Stimulated activated CD4-positive, alpha-beta T cell treated with anti-CD3 and anti-CD28 coated beads, Interleukin-12 subunit alpha, Interleukin-12 subunit beta, amount 100 ng/mL, for 24 hours (primary cell): ENCODE measurements at regions not wholly inside any gene's neighbourhood (a gene's known extent, or its start where the extent isn't known, plus 50 kb on each side); places are given as distances from the start of the nearest gene placed in this dataset.
"Not testable (repeated sequence)": the region's sequence is repeated elsewhere in the genome, so short reads cannot be mapped to it uniquely, and the experiment has no call there.

ENCODE experiments used
- DNase-seq, 2 experiments: peaks; one replicate each; pipeline ENCODE4 v3.0.0-alpha.2; 2020; ENCODE audit warnings: low read depth in 2 of 2

- no peak for DNase-seq
Measured at GRCh38 chr10:78644550-78644949, 424.2 kb upstream of the ZMIZ1 start.

DNA sequence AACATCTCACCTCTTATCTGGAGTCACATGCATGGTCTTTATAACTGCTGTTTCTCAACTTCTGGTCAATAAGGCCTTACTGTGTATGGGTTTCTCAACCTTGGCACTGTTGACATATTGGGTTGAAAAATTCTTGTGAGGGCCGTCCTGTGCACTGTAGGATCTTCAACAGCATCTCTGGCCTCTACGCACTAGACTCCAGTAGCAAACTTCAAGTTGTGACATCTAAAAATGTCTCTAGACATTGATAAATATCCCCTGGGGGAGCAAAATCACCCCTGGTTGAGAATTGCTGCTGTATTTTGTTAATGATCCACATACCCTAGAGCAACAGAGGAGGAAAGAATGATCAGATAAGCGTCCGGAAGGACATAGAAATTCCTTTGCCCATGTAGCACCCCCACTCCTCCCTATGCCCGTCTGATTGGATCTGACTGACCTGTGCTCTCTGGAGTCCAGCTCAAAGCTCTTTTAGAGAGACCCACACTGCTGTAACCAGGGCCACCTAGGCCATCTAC lies 423.5 kb upstream of the ZMIZ1 start:
- DNase-seq: no peak

DNA sequence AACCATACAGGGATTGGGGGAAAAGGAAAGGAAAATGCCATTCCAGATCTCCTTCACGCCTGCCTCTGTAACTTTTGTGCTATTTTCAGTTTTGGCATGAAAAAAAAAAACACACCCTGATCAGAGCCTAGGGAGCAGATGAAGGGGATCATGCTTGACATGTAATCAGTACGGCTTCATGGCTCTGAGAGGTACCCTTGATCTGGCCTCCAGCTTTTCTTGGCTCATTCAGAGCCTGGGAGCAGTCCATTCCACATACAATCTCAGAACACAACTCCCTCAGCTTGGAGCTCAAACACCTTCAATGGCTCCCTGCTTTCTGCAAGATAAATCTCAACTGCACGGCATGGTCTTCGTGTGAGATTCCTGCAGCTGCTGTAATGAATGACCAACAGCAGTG lies 422.8 kb upstream of the ZMIZ1 start:
- no peak for DNase-seq

DNA sequence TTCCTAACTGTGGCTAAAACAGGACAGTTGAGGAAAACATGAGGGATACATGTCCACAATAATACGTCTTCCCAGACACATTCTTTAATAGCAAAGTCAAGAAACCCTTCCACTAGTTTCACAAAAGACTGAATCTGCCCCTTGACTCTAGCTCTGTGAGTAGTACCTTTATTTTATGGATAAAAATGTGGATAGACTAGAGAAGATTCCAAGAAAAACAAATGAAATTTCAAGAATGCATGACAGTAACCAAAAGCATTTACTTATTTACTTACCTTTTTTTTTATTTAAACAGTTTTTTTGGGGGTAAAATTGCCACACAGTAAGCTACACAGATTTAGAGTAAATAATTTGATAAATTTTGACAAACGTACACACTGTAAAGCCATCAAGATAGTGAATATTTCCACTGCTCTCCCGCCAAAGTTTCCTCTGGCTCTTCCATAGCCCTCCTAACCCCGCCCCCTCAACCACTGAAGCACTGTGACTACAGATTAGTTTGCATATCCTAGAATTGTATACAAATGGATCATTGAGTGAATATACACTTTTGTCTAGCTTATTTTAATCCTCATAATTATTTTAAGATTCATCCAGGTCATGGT lies 420.4 kb upstream of the ZMIZ1 start:
- no peak for DNase-seq

GRCh38 chr10:78649429-78649828 lies 419.3 kb upstream of the ZMIZ1 start:
- no peak for DNase-seq

GRCh38 chr10:78650122-78650521 lies 418.6 kb upstream of the ZMIZ1 start:
- no peak for DNase-seq

DNA sequence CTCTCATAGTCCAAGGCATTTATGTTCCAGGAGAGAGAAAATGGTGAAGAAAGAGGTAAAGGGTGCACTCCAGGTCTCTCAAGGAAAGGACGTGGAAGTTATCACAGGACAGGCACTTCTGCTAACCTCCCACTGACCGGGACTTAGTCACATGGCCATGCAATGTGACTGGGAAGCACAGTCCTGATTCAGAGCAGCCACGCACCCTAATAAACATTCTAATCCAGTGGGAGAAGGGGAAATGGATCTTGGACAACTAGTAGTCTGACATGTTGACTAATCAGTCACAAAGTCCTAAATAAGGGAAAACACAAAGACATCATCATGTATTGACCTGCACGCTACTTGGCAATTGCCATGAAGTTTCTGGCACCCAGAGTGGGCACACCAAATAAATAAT lies 417.5 kb upstream of the ZMIZ1 start:
- DNase-seq: no peak

DNA sequence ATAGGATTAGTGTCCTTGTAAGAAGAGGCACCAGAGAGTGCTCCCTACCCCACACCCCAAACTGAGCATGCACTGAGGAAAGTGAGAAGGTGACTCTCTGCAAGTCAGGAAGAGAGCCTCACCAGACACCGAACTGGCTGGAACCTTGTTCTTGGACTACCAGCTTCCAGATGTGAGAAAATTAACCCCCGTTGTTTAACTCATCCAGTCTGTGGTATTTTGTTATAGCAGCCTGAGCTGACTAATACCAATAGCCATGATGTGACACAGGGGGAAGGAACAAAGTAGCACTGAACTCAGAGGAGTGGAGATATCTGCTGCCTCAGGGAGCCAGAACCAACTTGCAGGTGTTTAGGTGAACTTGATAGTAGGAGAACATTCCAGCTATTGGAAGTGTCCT lies 415.2 kb upstream of the ZMIZ1 start:
- no peak for DNase-seq

- no peak for DNase-seq
Measured at GRCh38 chr10:78654047-78654590, 414.6 kb upstream of the ZMIZ1 start.

DNA sequence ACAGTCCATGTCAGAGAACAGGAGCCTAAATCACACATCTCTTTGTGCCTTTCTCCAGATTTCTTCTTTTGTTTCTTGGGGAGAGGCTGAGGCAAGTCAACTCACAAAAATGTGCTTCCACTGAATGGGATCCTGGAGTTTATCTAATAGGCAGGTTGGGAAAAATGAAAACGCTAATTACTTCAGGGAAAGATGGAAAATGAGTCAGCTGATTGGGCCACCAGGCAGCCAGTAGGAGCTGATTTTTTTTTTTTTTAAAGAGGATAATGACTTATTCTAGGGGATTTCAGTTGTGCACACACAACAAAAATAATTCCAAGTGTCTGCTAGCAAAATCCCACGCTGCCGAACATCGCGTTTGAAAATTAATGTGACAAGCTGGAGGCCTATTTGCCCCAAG lies 412.8 kb upstream of the ZMIZ1 start:
- DNase-seq: no peak

GRCh38 chr10:78656417-78657162 lies 412.2 kb upstream of the ZMIZ1 start:
- DNase-seq: no peak

DNA sequence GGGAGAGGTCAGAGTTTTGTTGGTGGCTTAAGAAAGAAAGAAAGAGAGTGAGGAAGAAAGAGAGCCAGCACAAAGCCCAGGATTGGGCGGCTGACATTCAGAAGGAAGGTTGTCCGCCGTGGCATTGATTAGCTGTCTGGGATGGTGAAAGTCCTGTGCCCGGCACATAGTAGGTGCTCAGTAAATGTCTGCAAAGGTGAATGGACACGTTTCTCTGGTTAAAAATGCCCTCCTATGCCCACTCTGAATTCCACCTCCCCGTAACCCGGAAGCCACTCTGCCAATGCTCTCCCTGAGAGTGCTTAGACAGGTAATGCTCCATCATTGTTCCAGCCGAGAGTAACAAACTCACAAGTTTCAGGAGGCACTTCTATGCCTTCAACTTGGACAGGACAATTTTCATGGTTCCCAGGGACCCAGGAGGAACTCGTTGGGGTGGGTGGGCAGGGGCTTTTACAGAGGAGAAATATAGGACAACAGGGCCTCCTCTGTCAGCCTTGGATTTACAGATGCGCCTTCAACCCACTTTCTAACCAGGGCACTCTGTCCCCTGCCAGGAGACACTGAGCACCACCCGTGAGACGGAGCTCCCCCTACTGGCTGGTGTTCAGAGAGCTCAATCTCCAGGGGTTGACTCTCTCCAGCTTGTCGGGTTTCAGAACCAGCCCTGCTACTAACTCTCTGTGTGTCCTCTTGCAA lies 411.5 kb upstream of the ZMIZ1 start:
- peak; percentile 36 to 68 for DNase-seq

DNA sequence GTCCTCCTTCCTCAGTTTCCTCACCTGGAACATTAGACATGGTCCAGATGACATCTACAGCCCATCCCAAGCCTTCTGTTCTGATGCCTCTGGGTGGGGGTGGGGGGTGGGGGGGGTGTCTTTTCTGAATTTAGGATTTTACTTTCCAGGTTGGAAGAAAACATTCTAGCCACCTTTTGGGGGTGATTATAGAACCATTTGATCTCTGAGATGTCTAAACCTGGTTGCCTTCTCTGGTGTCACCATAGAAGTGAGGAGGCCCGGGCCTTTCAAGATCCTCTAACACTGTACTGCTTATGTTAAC lies 411.0 kb upstream of the ZMIZ1 start:
- no peak for DNase-seq

GRCh38 chr10:78658645-78659597 lies 409.8 kb upstream of the ZMIZ1 start:
- no peak for DNase-seq

- DNase-seq: no peak
Measured at GRCh38 chr10:78659598-78659967, 409.2 kb upstream of the ZMIZ1 start.

GRCh38 chr10:78660446-78661106 lies 408.2 kb upstream of the ZMIZ1 start:
- no peak for DNase-seq

GRCh38 chr10:78663721-78664120 lies 405.0 kb upstream of the ZMIZ1 start:
- DNase-seq: no peak

- no peak for DNase-seq
Measured at GRCh38 chr10:78664929-78665553, 403.7 kb upstream of the ZMIZ1 start.

GRCh38 chr10:78672918-78673317 lies 395.8 kb upstream of the ZMIZ1 start:
- DNase-seq: no peak

GRCh38 chr10:78681141-78681540 lies 387.6 kb upstream of the ZMIZ1 start:
- not testable (repeated sequence) for DNase-seq

DNA sequence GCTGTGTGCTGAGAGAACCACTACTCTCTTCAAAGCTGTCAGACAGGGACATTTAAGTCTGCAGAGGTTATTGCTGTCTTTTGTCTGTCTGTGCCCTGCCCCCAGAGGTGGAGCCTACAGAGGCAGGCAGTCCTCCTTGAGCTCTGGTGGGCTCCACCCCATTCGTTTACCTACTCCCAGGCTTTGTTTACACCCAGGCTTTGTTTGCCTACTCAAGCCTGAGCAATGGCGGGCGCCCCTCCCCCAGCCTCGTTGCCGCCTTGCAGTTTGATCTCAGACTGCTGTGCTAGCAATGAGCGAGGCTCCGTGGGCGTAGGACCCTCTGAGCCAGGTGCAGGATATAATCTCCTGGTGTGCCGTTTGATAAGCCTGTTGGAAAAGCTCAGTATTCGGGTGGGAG lies 386.8 kb upstream of the ZMIZ1 start:
- not testable (repeated sequence) for DNase-seq
